NCI-H460 (cell line): ENCODE measurements at regions not wholly inside any gene's neighbourhood (a gene's known extent, or its start where the extent isn't known, plus 50 kb on each side); places are given as distances from the start of the nearest gene placed in this dataset.
"Not testable (repeated sequence)": the region's sequence is repeated elsewhere in the genome, so short reads cannot be mapped to it uniquely, and the experiment has no call there.

Experiments used
- DNase-seq: peaks from one replicate; pipeline ENCODE4 v3.0.0-alpha.2; 2016; ENCODE audit warnings: low read depth; ENCODE audit errors: extremely low read depth

DNA sequence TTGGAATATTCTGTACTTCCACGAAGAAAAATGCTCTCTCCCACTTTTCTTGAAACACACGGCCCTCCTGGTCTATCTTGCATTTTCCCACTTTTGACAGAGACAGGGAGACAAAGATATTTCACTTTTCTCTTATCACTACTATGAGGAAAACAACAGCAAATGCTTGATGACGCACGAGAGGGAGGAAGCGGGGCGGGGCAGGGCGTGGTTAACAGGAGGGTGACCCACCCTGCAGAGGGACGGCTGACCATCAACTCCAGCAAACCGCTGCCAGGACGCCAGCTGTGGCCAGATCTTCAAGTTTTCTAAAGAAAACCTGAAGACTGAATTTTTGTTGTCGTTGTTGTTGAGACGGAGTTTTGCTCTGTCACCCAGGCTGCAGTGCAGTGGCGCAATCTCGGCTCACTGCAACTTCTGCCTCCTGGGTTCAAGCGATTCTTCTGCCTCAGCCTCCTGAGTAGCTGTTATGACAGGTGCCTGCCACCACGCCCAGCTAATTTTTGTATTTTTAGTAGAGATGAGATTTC is 63.8 kb downstream of the NSUN5 start:
- DNase-seq: peak; percentile 58

DNA sequence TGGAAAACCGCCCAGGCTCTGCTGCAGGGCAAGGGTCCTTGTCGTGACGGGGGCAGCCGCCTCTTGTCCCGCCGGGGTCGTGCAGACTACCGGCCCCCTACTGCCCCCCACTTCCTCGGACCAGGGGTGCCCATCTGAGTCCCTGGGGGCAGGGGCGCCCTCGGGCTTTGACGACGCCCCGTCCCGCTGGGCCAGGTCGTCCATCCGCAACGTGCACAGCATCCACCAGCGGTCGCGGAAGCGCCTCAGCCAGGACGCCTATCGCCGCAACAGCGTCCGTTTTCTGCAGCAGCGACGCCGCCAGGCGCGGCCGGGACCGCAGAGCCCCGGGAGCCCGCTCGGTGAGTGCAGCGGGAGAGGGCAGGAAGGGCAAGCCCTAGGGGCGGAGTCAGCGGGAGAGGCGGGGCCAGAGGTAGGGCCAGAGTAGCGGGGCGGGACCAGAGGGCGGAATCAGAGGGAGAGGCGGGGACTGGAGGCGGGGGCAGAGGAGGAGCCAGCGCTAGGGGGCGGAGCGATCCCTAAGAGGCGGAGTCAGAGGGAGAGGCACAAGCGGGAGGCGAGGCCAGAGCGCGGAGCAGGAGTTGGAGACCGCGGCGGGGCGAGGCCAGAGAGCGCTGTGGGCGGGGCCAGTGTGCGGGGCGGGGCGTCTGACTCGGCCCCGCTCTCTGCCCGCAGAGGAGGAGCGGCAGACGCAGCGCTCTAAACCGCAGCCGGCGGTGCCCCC is 73.5 kb downstream of the NSUN5 start:
- not testable (repeated sequence) for DNase-seq

DNA sequence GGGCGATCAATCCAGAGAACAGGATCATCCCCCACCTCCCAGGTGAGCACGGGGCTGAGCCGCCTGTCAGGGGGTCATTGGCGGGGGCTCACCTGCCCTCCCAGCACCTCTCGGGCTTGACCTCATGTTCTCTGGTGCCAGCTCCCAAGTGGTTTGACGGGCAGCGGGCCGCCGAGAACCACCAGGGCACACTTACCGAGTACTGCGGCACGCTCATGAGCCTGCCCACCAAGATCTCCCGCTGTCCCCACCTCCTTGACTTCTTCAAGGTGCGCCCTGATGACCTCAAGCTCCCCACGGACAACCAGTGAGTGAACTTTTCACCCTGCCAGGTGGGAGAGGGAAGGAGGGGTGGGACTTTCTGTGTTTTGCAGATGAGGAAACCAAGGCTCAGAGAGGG is 82.9 kb downstream of the NSUN5 start:
- DNase-seq: not testable (repeated sequence)

DNA sequence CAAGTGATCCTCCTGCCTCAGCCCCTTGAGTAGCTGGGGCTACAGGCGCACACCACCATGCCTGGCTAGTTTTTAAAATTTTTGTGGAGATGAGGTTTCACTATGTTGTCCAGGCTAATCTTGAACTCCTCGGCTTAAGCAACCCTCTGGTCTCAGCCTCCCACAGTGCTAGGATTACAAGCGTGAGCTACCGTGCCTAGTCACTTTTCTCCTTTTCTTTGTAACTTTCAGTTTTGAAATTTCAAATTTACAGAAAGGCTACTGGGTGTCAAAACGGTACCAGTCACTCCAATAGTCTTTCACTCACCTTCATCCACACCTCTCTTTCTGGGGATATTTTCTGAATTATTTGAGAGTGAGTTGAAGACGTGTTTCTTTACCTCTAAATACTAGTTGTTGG is 86.9 kb downstream of the NSUN5 start:
- DNase-seq: not testable (repeated sequence)

DNA sequence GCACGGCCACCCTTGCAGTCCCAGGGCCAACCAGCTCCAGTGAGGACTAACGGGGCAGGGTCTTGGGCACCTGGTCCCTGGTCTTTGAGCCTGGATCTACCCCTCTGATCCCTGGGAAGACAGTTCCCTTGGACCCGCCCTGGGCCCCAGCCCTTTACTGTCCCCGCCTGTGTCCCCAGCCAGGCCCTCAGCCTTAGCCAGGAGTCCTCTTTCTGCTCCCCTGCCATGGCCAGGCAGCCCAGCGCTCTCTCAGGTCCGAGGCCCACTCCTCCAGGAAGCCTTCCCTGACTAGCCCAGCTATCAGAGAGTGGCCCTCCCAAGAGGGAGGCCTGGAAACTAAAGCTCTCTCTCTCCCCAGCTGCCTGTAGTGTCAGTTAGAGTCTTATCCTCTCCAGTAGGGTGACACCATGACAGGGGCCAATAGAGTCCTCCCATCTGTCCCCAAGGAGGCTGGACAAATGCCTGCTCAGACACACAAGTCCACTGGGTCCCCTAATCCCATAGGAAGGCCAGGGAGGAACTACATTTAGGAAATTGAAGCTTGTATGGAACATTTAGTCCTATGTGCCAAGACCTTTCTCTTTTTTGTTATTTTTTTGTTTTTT is 87.8 kb downstream of the NSUN5 start:
- not testable (repeated sequence) for DNase-seq

DNA sequence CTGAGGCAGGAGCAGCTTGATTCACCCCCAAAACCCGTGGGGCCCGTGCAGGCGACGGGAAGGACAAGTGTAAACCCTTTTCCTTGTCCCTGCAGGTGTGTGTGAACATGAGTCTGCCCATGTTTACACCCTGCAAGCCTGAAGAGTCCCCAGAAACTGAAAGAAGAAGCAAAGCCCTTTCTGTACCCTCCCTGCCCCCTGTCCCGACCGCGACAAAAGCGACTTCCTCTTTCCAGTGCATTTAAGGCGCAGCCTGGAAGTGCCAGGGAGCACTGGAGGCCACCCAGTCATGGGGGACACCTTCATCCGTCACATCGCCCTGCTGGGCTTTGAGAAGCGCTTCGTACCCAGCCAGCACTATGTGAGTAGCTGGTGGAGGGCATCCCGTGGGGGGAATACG is 88.3 kb downstream of the NSUN5 start:
- DNase-seq: not testable (repeated sequence)

DNA sequence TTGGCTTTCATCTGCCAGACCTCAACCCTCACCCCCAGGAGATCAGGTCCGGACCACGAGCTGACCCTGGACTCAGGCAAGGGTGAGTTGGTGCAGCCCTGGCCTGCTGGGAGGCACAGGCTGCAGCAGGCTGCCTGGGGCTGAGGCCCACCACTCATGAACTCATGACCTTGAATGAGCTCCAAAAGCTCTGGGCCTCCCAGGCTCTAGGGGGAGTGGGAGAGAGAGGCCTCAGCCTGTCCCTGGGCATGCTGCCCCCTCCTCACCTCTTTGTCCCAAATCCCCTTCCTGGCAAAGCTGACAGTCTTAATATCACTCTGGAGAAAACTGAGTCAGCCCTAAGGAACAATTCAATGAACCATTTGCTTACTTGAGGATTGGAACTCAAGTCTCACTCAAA is 89.8 kb downstream of the NSUN5 start:
- not testable (repeated sequence) for DNase-seq

DNA sequence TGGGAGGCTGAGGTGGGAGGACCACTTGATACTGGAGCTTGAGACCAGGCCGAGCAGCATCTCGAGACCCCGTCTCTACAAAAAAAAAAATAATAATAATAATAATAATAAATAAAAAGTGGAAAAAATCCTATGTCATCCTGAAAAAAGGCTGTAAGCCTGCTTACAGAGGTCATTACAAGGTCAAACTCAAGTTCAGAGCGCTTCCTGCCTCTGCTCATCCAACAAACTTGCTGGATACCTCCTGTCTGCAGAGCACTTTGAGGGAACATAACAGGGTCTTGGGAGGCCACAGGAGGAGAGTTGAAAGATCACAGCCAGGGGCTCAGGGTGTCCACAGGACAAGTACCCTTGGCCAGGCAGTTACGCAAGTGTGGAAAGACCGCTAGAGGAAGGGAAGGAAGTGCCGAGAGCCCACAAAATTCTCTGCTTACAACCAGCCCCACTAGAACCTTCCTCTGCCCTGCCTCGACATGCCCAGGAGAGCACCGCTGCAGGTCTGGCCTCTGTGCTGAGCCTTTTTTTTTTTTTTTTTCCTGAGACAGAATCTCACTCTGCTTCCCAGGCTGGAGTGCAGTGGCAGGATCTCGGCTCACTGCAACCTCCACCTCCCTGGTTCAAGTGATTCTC is 92.5 kb downstream of the NSUN5 start:
- DNase-seq: not testable (repeated sequence)

DNA sequence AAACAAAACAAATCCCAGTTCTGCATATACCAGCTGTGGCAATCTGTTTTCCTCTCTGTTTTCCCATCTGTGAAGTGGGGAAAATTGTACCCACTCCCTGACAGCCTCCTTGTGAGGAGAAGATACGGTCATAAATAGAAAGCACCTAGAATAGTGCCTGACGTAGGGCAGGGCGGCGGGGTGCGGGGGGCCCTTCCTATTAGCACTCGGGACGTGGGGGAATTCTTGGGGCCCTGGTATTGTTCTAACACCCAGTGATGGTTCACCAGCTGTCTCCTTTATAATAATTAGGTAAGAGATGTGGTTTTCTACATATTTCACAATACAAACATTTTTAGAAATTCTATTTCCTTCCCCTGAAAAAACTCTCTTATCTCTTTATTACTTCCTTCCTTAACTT is 93.4 kb downstream of the NSUN5 start:
- DNase-seq: not testable (repeated sequence)

DNA sequence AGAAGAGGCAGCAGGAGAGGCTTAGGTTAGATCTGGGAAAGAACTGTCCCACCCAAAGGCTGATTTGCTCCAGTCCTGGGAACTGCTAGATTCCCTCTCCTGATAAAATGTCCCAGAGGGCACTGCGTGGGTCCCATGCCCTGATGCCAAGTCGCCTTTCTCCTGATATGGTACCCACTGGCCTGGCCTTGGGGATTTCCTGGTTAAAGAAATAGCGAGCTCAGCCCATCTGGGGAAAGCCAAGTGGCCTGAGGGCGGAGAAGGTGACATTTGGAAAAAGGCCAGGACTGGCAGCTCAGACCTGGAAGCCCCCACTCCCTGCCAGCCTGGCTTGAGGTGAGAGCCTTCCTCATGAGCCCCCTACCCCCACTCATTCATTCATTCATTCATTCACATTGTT is 94.2 kb downstream of the NSUN5 start:
- not testable (repeated sequence) for DNase-seq

DNA sequence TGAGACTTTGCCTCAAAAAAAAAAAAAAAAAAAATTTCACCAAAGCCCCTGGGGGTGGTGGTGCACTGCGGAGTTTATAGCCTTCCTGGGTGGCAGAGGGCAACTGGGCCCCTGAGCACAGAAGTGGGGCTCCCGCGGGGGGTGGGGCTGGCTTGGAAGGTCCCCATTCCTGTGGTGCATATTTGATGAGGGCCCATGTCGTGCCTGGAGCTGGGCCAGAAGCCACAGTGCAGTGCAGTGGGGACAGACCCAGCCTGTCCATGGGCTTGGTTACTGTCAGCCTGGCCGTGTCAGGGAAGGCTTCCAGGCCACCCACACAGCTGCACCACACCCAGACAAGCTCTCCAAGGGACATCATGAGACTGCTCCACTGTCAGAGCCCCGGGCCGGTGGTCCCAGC is 95.5 kb downstream of the NSUN5 start:
- DNase-seq: not testable (repeated sequence)

DNA sequence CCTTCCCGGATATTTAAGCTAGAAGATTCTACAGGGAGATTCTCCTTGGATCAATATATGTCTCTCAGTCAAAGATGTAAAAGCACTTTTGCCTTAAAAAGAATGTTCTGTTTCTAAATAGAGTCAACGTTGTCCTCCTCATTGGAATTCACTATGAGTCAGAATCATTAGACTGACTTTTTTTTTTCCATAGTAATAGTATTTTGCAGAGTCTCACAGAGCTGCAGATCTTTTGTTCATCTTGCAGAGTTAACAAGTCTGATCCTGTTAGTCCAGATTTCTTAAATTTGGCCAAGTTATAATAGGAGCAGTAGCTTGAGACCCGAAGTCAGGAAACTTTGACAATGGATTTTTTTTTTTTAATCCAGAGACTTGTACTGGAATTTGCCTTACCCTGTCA is 103.0 kb downstream of the NSUN5 start:
- not testable (repeated sequence) for DNase-seq

DNA sequence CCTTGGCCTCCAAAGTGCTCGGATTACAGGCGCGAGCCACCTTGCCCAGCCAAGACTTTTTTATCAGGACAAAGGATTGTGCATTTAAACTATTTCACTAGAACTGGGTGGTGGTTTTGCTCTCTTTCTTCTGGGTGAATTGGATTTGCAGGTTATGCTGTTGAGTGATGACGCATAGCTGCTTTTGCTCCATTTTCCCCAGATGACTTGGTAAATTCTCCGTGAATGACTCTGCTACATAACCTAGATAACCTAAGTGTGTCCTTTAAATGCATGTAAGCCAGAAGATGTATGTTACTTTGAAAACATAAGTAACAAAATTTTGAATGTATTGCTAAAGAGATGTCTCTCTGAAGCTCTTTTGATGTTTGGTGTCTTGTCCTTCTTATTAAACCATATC is 103.7 kb downstream of the NSUN5 start:
- not testable (repeated sequence) for DNase-seq

DNA sequence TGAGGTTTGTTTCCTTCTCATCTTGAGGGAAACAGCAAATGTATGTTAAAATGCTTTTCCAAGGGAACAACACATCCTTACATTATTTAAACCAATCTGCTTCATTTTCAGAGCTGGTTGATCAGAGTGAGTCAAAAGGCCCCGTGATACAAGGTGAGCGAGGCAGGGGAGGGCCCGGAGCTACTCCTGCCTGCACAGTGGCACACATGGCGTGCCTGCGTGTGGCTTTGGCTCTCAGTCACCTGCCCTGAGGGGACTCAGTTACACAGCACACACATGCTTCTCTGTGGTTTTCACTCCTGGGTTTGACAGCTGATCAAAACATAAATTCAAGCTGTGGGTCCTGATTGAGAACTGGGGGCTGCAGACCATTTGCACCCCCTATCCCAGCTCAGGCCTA is 105.3 kb downstream of the NSUN5 start:
- DNase-seq: not testable (repeated sequence)

DNA sequence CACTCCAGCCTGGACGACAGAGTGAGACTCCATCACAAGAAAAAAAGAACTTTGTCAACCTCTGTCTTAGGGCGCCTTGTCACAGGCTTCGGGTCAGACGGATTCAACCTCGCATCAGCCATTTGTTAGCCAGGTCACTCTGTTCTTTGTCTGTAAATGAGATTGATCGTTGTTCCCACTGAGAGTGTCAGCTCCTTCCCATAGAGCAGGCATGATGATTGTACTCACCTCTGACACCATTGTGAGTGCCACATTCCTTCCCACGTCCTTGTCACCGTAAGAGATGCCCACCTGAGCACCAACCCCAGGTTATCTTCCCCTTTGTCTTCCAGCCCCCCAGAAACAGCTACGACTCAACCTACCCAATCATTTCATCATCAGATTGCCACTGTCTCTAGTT is 107.4 kb downstream of the NSUN5 start:
- not testable (repeated sequence) for DNase-seq

DNA sequence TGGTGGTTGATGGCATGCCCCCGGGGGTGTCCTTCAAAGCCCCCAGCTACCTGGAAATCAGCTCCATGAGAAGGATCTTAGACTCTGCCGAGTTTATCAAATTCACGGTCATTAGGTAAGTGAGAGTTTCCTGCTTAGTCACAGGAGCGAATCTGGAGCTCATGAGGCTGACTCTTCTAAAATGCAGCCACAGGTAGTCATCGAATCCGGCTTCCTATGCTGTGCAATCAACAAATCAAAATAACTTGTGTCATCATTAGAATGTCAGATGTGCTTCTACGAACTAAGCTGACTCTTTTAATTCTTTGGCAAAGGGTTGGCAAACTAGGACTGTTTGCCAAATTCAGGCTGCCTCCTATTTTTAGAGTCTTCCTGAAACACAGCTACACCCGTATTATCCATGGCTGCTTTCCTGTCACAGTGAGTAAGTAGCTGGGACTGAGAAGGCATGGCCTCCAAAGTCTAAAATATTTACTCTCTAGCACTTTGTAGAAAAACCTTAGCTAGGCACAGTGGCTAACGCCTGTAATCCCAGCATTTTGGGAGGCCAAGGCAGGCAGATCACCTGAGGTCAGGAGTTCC is 108.0 kb downstream of the NSUN5 start:
- not testable (repeated sequence) for DNase-seq

DNA sequence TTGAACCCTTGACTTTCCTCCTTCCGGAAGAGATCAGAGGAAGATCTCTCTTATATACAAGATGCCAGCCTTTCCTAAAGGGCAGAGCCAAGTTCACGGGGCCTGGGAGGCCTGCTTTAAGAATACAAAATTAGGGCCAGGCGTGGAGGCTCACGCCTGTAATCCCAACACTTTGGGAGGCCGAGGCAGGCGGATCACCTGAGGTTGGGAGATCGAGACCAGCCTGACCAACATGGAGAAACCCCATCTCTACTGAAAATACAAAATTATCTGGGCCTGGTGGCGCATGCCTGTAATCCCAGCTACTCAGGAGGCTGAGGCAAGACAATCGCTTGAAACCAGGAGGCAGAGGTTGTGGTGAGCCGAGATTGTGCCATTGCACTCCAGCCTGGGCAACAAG is 108.2 kb upstream of the SPDYE9 start:
- DNase-seq: not testable (repeated sequence)

DNA sequence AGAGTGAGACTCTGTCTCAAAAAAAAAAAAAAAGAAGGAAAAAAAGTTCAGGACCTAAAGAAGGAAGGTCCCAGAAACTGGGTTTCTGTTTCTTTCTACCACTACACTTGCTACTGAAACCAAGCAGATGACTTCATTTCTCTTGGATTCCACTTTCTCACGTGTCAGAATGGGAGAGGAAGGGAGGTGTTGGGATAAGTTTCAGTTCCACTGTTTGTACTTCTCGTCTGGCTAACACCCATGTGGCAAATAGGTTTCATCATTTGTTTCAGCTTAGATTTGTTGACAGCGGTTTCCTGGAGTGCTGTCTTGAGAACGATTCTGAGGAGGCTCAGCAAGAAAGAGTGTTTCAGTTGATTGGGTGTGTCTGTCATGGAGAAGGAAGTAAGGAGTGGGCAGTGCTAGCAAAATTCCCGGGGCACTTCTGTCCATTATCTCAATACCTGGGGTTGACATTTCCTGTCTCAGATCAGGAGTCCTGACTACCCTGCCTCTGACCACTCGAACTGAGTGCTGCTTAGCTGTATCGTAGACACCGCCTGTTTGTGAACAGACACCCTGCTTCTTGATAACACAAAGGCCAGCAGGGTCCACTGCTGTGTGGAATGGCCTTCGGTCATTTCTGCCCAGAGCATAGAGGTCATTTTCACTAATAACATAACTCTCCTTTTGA is 104.8 kb upstream of the SPDYE9 start:
- DNase-seq: not testable (repeated sequence)

DNA sequence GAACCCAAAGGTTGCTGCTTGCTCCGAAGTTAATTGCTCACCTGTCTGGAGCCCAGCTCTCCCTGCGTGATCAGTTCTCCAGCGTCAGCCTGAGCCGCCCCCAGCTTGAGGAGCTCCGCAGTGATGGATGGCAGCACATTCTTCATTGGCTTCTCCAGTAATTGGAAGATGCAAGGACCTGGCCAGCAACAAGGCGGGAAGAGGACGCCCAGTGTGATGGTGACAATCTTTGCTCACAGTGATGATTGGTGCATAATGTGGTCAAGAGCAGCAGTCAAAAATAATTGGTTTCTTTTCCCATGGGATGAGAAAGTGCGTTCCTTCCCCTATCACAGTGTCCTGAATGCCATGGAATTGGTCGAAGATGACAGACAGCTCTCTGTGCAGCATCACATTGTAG is 102.4 kb upstream of the SPDYE9 start:
- DNase-seq: not testable (repeated sequence)

DNA sequence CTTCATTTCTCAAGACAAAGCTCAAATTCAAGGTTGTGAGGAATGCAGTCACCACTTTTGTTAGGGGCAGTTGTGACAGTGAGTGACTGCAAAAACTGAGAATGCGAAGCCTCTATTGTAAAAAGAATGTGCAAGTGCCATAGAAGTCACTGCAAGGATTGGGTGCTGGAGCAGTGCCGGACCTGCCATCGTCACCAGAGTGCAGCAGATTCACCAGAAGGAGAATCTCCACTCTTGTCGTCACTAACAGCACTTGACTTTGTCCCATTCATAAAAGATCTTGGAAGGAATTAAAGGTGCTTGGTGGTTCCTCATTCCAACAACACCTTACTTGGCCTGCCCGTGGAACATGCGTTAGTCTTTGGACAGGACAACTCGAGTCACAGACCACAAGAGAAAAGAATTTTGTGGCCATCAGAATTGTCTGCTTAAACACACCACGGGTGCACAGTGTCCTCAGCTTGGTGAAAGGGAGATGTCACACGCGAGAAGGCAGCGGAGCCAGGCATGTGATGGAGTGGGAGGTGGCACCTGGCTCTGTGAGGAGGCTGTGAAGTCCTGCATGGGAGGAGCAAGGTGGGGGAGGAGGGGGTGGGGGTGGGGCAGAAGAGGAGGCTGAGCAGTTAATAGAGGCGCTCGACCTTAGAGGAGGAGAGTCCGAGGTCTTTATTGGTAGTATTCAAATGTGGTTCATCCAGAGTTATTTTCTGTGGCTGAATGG is 100.9 kb upstream of the SPDYE9 start:
- DNase-seq: not testable (repeated sequence)
